ENCODE measurements at regions not wholly inside any gene's neighbourhood (a gene's known extent, or its start where the extent isn't known, plus 50 kb on each side); places are given as distances from the start of the nearest gene placed in this dataset.

DNA sequence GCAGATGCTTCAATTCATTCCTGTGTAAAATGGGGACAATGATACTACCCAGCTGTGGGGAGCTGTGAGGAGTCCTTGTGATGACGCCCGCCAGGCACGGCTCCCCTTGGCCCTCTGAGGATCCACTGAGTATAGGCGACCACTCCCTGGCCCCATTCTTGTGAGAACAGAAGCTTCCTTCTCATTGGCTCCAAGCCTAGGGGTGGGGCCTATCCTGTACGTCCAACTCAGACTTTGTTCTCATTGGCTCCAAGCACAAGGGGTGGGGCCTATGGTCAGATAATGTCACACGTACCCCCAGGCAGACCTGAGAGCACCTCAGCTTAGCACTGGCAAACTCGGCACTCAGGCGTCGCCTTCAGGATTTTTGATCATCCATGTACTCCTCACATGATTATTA lies 232.9 kb upstream of the MVB12B start:
- no peak for TF ChIP-seq SIN3A (IDR thresholded peaks at IDR 0.05; ENCODE audit: borderline replicate concordance, insufficient read depth, low read length)
- TF ChIP-seq REST (IDR thresholded peaks at IDR 0.05; ENCODE audit: insufficient read depth in 1 of 2, low read depth in 2 of 2, low read length in 2 of 2) = no peak
- no peak for TF ChIP-seq POLR2AphosphoS5 (IDR thresholded peaks at IDR 0.05; ENCODE audit: low read depth, low read length)
- no peak for TF ChIP-seq FOXP2 (optimal IDR thresholded peaks at IDR 0.05; ENCODE audit: borderline replicate concordance, extremely low read depth, extremely low read length, insufficient read depth)
- no peak for TF ChIP-seq TAF1 (IDR thresholded peaks at IDR 0.05; ENCODE audit: borderline replicate concordance, insufficient read depth, low read length)

DNA sequence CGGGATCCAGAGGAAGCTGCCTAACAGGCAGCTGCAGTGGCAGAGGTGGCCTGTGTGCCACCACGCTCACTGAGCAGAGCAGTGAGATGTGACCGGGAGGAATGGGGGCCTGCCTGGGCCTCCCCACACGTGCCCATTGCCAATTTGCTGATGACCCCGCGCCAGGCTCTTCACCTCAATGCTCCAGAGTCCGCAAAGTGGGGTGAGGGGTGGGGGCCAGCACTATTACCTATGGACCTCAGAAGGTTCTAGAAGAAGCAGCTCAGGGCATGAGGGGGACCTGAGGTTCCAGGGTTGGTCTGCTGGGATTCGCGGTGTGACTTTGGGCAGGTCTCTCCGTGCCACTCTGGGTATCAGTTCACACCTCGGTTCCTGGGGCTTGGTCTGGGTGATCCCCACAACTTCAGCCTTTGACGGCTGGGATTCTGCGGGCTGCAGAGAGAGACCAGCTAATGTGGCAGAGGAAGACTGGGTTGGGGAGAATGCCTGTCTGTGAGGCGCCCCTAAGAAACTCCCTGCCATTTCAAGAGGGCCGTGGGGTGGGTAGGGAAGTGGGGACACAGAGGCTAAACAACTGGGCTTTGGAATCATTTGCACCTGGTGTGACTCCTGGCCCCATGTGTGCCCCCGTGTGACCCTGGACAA lies 231.0 kb upstream of the MVB12B start:
- TF ChIP-seq POLR2AphosphoS5 (IDR thresholded peaks at IDR 0.05; ENCODE audit: low read depth, low read length) (no peak), FOXP2 (optimal IDR thresholded peaks at IDR 0.05; ENCODE audit: borderline replicate concordance, extremely low read depth, extremely low read length, insufficient read depth) (no peak), TAF1 (IDR thresholded peaks at IDR 0.05; ENCODE audit: borderline replicate concordance, insufficient read depth, low read length) (no peak), REST (IDR thresholded peaks at IDR 0.05; ENCODE audit: insufficient read depth in 1 of 2, low read depth in 2 of 2, low read length in 2 of 2) (no peak), SIN3A (IDR thresholded peaks at IDR 0.05; ENCODE audit: borderline replicate concordance, insufficient read depth, low read length) (no peak)

- TF ChIP-seq FOXP2 (optimal IDR thresholded peaks at IDR 0.05; ENCODE audit: borderline replicate concordance, extremely low read depth, extremely low read length, insufficient read depth) (no peak), POLR2AphosphoS5 (IDR thresholded peaks at IDR 0.05; ENCODE audit: low read depth, low read length) (no peak)
These were observed 230.3 kb upstream of the MVB12B start for GRCh38 chr9:126096340-126096739.

GRCh38 chr9:126097679-126098078 lies 228.9 kb upstream of the MVB12B start:
- no peak for TF ChIP-seq TAF1 (IDR thresholded peaks at IDR 0.05; ENCODE audit: borderline replicate concordance, insufficient read depth, low read length)
- no peak for TF ChIP-seq FOXP2 (optimal IDR thresholded peaks at IDR 0.05; ENCODE audit: borderline replicate concordance, extremely low read depth, extremely low read length, insufficient read depth)
- no peak for TF ChIP-seq SIN3A (IDR thresholded peaks at IDR 0.05; ENCODE audit: borderline replicate concordance, insufficient read depth, low read length)
- no peak for TF ChIP-seq POLR2AphosphoS5 (IDR thresholded peaks at IDR 0.05; ENCODE audit: low read depth, low read length)
- no peak for TF ChIP-seq REST (IDR thresholded peaks at IDR 0.05; ENCODE audit: insufficient read depth in 1 of 2, low read depth in 2 of 2, low read length in 2 of 2)

- TF ChIP-seq TAF1 (IDR thresholded peaks at IDR 0.05; ENCODE audit: borderline replicate concordance, insufficient read depth, low read length) (no peak), REST (IDR thresholded peaks at IDR 0.05; ENCODE audit: insufficient read depth in 1 of 2, low read depth in 2 of 2, low read length in 2 of 2) (no peak), FOXP2 (optimal IDR thresholded peaks at IDR 0.05; ENCODE audit: borderline replicate concordance, extremely low read depth, extremely low read length, insufficient read depth) (no peak), SIN3A (IDR thresholded peaks at IDR 0.05; ENCODE audit: borderline replicate concordance, insufficient read depth, low read length) (no peak), POLR2AphosphoS5 (IDR thresholded peaks at IDR 0.05; ENCODE audit: low read depth, low read length) (no peak)
These were observed 220.2 kb upstream of the MVB12B start for GRCh38 chr9:126106404-126106803.

All from PFSK-1 (cell line).